Thyroid gland (tissue), 4 donors: ENCODE measurements at regions not wholly inside any gene's neighbourhood (a gene's known extent, or its start where the extent isn't known, plus 50 kb on each side); places are given as distances from the start of the nearest gene placed in this dataset.

Experiments
- POLR2A ChIP-seq, 2 donors: fragments of 450-650 bp; IDR thresholded peaks; one replicate each; pipeline ENCODE4 v1.6.1; 2017; ENCODE audit warnings: antibody characterized with exemption in 2 of 2, mild to moderate bottlenecking in 2 of 2, moderate library complexity in 1 of 2
- TF ChIP-seq, protein P1 (sequence below), 6 experiments: fragments of 200-600 bp in 3 of 6; fragments of 450-650 bp in 3 of 6; sonication (generic) in 3 of 6; IDR thresholded peaks; one replicate each; pipeline ENCODE4 v1.5.1; 2016 to 2019; ENCODE audit warnings: antibody characterized with exemption in 6 of 6, mild to moderate bottlenecking in 2 of 6, inconsistent platforms in 1 of 6, moderate library complexity in 1 of 6

DNA sequence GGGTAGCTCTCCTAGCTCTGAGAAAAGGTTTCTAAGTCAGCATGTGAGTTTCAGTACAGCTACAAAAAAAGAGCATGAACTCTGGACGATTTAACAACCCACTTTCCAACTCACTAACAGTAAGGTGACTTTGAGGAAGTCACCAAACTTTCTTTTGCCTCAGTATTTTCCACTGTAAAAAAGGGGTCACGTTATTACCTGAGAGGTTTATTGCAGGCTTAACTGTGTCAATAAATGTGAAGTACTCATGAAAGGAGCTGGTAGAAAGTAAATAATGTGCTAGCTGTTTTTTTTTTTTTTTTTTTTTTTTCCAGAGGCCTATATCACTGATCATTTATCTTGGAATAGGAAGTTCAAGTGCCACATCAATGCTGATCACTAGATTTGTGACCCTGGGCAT is 89.3 kb downstream of the PLSCR2 start:
- TF ChIP-seq, protein P1, sequence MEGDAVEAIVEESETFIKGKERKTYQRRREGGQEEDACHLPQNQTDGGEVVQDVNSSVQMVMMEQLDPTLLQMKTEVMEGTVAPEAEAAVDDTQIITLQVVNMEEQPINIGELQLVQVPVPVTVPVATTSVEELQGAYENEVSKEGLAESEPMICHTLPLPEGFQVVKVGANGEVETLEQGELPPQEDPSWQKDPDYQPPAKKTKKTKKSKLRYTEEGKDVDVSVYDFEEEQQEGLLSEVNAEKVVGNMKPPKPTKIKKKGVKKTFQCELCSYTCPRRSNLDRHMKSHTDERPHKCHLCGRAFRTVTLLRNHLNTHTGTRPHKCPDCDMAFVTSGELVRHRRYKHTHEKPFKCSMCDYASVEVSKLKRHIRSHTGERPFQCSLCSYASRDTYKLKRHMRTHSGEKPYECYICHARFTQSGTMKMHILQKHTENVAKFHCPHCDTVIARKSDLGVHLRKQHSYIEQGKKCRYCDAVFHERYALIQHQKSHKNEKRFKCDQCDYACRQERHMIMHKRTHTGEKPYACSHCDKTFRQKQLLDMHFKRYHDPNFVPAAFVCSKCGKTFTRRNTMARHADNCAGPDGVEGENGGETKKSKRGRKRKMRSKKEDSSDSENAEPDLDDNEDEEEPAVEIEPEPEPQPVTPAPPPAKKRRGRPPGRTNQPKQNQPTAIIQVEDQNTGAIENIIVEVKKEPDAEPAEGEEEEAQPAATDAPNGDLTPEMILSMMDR (IDR thresholded peaks at IDR 0.05): no peak
- TF ChIP-seq POLR2A (IDR thresholded peaks at IDR 0.05): no peak
